OCI-LY7 (cell line): ENCODE measurements at regions not wholly inside any gene's neighbourhood (a gene's known extent, or its start where the extent isn't known, plus 50 kb on each side); places are given as distances from the start of the nearest gene placed in this dataset.

Source experiments
- CTCF ChIP-seq: fragments of 200-600 bp; sonication (generic); conservative IDR thresholded peaks from 2 replicates; pipeline ENCODE4 v1.5.1; 2014; ENCODE audit warnings: mild to moderate bottlenecking, antibody characterized with exemption, low read length, moderate library complexity, mixed read lengths
- EZH2phosphoT487 ChIP-seq: fragments of 200-600 bp; sonication (generic); IDR thresholded peaks from 2 replicates; pipeline ENCODE4 v1.6.1; 2018; ENCODE audit warnings: low read depth, borderline replicate concordance, mild to moderate bottlenecking, mixed run types, antibody characterized with exemption, low read length, moderate library complexity, mixed read lengths

GRCh38 chr7:34311591-34311990 lies 346.4 kb upstream of the NPSR1 start:
- TF ChIP-seq CTCF: no peak
- no peak for TF ChIP-seq EZH2phosphoT487
